Tibial nerve (tissue), 4 donors: ENCODE measurements at regions not wholly inside any gene's neighbourhood (a gene's known extent, or its start where the extent isn't known, plus 50 kb on each side); places are given as distances from the start of the nearest gene placed in this dataset.

Experiments used
- DNase-seq, 2 donors: peaks; one replicate each; pipeline ENCODE4 v3.0.0-alpha.2; 2019; ENCODE audit warnings: low spot score in 2 of 2
- H3K27ac ChIP-seq, 4 donors: fragments of 200-600 bp; sonication (generic) in 3 of 4; one replicate each; pipeline ENCODE4 v1.5.1; 2017 to 2019; ENCODE audit warnings: mild to moderate bottlenecking in 1 of 4
- H3K27me3 ChIP-seq, 2 donors: fragments of 200-600 bp; sonication (generic) in 1 of 2; one replicate each; pipeline versions ENCODE4 v1.5.1 to v1.6.0; 2017 to 2019
- H3K36me3 ChIP-seq, 3 donors: fragments of 200-600 bp; sonication (generic); one replicate each; pipeline ENCODE4 v1.5.1; 2018 to 2019
- H3K4me1 ChIP-seq, 4 donors: fragments of 200-600 bp; sonication (generic) in 3 of 4; one replicate each; pipeline ENCODE4 v1.5.1; 2017 to 2019
- H3K4me3 ChIP-seq, 4 donors: fragments of 200-600 bp; sonication (generic) in 3 of 4; one replicate each; pipeline ENCODE4 v1.5.1; 2017 to 2019; ENCODE audit warnings: mild to moderate bottlenecking in 1 of 4, moderate library complexity in 1 of 4
- H3K9me3 ChIP-seq, 4 donors: fragments of 200-600 bp; sonication (generic) in 3 of 4; one replicate each; pipeline ENCODE4 v1.5.1; 2017 to 2019
- EP300 ChIP-seq, 2 donors: sonication (generic); formaldehyde crosslinking; IDR thresholded peaks; one replicate each; pipeline ENCODE4 v1.6.1; 2017; ENCODE audit warnings: antibody characterized with exemption in 2 of 2, mild to moderate bottlenecking in 1 of 2
- POLR2A ChIP-seq, 2 donors: fragments of 450-650 bp; IDR thresholded peaks; one replicate each; pipeline ENCODE4 v1.6.1; 2017; ENCODE audit warnings: antibody characterized with exemption in 2 of 2, mild to moderate bottlenecking in 2 of 2, moderate library complexity in 2 of 2
- whole genome bisulfite sequencing, 2 donors: methylation state at CpG; one replicate each; pipeline ENCODE4 v1.1.5; 2018; 5-methylcytosine and 5-hydroxymethylcytosine counted together
- TF ChIP-seq, protein P1 (sequence below), 5 experiments: fragments of 200-600 bp in 3 of 5; fragments of 450-650 bp in 2 of 5; sonication (generic) in 3 of 5; IDR thresholded peaks; one replicate each; pipeline ENCODE4 v1.5.1; 2016 to 2019; ENCODE audit warnings: antibody characterized with exemption in 5 of 5, mild to moderate bottlenecking in 3 of 5, moderate library complexity in 2 of 5

DNA sequence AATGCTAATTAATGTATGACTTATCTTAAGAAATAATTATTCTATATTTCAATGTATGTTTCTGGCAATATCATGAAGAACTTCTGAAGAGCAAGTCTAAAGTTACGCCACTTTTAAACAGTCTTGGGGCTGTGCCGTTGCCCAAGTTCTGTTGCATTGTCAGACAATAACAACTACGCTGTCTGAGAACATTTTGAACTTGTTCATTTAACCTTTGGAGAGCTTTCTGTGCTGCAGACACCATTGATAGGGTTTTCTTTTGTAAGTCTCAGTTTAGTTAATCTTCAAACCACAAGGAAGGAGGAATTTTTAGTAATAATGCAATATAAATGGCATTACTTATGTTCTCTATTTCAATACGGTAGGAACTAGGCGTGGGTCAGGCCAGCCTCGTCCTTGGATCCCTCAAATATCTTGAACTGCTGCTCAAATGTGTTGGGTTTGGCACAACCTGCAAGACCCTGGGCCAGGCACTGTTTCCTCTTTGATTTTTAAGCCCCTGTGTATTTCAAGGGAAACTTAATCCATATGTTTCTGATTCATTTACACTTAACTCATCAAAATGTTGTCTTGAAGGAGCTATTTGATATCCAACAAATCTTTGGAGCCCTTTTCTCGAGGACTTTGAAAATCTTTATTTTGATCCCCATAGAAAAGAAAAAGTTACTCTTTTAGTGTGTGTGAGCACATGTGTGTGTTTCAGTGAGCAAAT is 215.5 kb downstream of the INHBA start:
- TF ChIP-seq EP300 (IDR thresholded peaks at IDR 0.05): peak in 1 of 2 donors; percentile 42
- TF ChIP-seq, protein P1, sequence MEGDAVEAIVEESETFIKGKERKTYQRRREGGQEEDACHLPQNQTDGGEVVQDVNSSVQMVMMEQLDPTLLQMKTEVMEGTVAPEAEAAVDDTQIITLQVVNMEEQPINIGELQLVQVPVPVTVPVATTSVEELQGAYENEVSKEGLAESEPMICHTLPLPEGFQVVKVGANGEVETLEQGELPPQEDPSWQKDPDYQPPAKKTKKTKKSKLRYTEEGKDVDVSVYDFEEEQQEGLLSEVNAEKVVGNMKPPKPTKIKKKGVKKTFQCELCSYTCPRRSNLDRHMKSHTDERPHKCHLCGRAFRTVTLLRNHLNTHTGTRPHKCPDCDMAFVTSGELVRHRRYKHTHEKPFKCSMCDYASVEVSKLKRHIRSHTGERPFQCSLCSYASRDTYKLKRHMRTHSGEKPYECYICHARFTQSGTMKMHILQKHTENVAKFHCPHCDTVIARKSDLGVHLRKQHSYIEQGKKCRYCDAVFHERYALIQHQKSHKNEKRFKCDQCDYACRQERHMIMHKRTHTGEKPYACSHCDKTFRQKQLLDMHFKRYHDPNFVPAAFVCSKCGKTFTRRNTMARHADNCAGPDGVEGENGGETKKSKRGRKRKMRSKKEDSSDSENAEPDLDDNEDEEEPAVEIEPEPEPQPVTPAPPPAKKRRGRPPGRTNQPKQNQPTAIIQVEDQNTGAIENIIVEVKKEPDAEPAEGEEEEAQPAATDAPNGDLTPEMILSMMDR (IDR thresholded peaks at IDR 0.05): no peak
- Histone ChIP-seq H3K9me3 (peaks cover 0 to 9% (median 0%) of the 10 kb centered on the region in 4 donors), H3K4me1 (no peaks in the 10 kb centered on the region), H3K27me3 (no peaks in the 10 kb centered on the region), H3K36me3 (no peaks in the 10 kb centered on the region), H3K4me3 (no peak overlapping the region), H3K27ac (peak overlapping the region in 1 of 4 donors; percentile 49)
- DNase-seq: peak in 1 of 2 donors; percentile 24
- 57 to 62% methylated on average over 7 of the region's 7 CpGs for WGBS, 2 donors

- no peak overlapping the region for H3K4me3 ChIP-seq
- no peaks in the 10 kb centered on the region for H3K36me3 ChIP-seq
- H3K9me3 ChIP-seq: peaks cover 0 to 16% (median 0%) of the 10 kb centered on the region in 4 donors
- H3K27me3 ChIP-seq: no peaks in the 10 kb centered on the region
- no peak overlapping the region for H3K27ac ChIP-seq
- peaks cover 0 to 6% (median 0%) of the 10 kb centered on the region in 4 donors for H3K4me1 ChIP-seq
- TF ChIP-seq POLR2A (IDR thresholded peaks at IDR 0.05) (no peak), EP300 (IDR thresholded peaks at IDR 0.05) (no peak)
- TF ChIP-seq, protein P1 (IDR thresholded peaks at IDR 0.05): no peak
- DNase-seq: no peak
Measured at GRCh38 chr7:41481353-41481752, 221.5 kb downstream of the INHBA start.

- Histone ChIP-seq H3K27ac (no peak overlapping the region), H3K4me1 (peaks cover 0 to 6% (median 0%) of the 10 kb centered on the region in 4 donors), H3K36me3 (no peaks in the 10 kb centered on the region), H3K4me3 (no peak overlapping the region), H3K27me3 (no peaks in the 10 kb centered on the region), H3K9me3 (peaks cover 0 to 7% (median 0%) of the 10 kb centered on the region in 4 donors)
- TF ChIP-seq, protein P1 (IDR thresholded peaks at IDR 0.05): no peak
- 25 to 47% methylated on average over 3 of the region's 3 CpGs for WGBS, 2 donors
- DNase-seq: no peak
Measured at GRCh38 chr7:41478187-41478586, 224.7 kb downstream of the INHBA start.

DNA sequence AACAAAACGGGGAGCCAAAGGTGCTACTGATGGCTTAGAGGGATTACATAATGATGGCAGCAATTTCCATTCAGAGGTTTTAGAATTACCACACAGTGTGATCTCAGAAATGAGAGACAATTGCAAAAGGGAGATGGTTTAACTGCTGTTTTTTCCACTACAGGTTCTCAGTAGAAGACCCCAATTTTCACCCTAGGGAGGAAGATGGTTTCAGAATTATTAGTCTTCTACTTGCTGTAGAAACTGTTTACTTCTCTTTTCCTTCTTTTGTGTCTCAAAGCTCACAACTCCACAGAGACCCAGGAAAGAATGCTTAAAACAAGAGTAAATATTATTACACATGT is 226.5 kb downstream of the INHBA start:
- WGBS, 2 donors: 19 to 39% methylated on average over 1 of the region's 1 CpG
- DNase-seq: no peak

GRCh38 chr7:41475801-41476459 is 227.0 kb downstream of the INHBA start:
- peaks cover 0 to 6% (median 0%) of the 10 kb centered on the region in 4 donors for H3K4me1 ChIP-seq
- WGBS, 2 donors: 56 to 69% methylated on average over 2 of the region's 2 CpGs
- no peaks in the 10 kb centered on the region for H3K36me3 ChIP-seq
- no peaks in the 10 kb centered on the region for H3K27me3 ChIP-seq
- TF ChIP-seq POLR2A (IDR thresholded peaks at IDR 0.05) (no peak), EP300 (IDR thresholded peaks at IDR 0.05) (no peak)
- TF ChIP-seq, protein P1 (IDR thresholded peaks at IDR 0.05): no peak
- no peak for DNase-seq
- peaks cover 0 to 7% (median 0%) of the 10 kb centered on the region in 4 donors for H3K9me3 ChIP-seq
- no peak overlapping the region for H3K4me3 ChIP-seq
- H3K27ac ChIP-seq: no peak overlapping the region

More for the DNA sequence above, 226.5 kb downstream of the INHBA start:
- Histone ChIP-seq H3K27ac (no peak overlapping the region), H3K9me3 (peaks cover 0 to 7% (median 0%) of the 10 kb centered on the region in 4 donors), H3K4me1 (peaks cover 0 to 6% (median 0%) of the 10 kb centered on the region in 4 donors), H3K4me3 (no peak overlapping the region), H3K27me3 (no peaks in the 10 kb centered on the region), H3K36me3 (no peaks in the 10 kb centered on the region)
- TF ChIP-seq EP300 (IDR thresholded peaks at IDR 0.05) (no peak), POLR2A (IDR thresholded peaks at IDR 0.05) (no peak)
- TF ChIP-seq, protein P1 (IDR thresholded peaks at IDR 0.05): no peak
